ENCODE measurements at regions not wholly inside any gene's neighbourhood (a gene's known extent, or its start where the extent isn't known, plus 50 kb on each side); places are given as distances from the start of the nearest gene placed in this dataset.

DNA sequence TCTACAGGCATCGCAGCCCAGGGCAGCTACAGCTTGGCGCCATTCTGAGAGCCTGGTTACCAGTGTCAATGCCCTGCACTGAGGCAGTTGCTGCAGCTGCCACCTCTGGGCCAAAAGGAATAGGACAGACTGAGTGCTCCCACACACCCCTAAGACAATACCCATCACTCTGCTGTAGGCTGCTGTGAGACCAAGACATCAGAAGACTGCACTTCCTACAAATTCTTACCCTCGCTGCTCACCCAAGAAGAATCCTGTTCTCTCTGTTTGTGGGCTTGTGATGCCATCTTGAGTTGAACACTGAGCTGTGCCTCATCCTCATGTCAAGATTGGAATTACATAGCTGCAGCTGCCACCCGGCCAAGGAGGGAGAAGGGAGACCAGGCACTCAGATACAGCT, 1847.0 kb upstream of the PCDH10 start:
- TF ChIP-seq, protein P1, sequence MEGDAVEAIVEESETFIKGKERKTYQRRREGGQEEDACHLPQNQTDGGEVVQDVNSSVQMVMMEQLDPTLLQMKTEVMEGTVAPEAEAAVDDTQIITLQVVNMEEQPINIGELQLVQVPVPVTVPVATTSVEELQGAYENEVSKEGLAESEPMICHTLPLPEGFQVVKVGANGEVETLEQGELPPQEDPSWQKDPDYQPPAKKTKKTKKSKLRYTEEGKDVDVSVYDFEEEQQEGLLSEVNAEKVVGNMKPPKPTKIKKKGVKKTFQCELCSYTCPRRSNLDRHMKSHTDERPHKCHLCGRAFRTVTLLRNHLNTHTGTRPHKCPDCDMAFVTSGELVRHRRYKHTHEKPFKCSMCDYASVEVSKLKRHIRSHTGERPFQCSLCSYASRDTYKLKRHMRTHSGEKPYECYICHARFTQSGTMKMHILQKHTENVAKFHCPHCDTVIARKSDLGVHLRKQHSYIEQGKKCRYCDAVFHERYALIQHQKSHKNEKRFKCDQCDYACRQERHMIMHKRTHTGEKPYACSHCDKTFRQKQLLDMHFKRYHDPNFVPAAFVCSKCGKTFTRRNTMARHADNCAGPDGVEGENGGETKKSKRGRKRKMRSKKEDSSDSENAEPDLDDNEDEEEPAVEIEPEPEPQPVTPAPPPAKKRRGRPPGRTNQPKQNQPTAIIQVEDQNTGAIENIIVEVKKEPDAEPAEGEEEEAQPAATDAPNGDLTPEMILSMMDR (IDR thresholded peaks at IDR 0.05), result no peak
- no peak for TF ChIP-seq POLR2A (IDR thresholded peaks at IDR 0.05)

Data from right lobe of liver (tissue), 4 donors.